22Rv1 (cell line): ENCODE measurements at regions not wholly inside any gene's neighbourhood (a gene's known extent, or its start where the extent isn't known, plus 50 kb on each side); places are given as distances from the start of the nearest gene placed in this dataset.

Experiments used
- ZFX ChIP-seq: fragments of 450-650 bp; IDR thresholded peaks from 2 replicates; pipeline ENCODE4 v1.6.1; 2017; ENCODE audit warnings: antibody characterized with exemption, borderline replicate concordance
- TF ChIP-seq, protein P1 (sequence below): fragments of 450-650 bp; IDR thresholded peaks from 2 replicates; pipeline ENCODE4 v1.5.1; 2017; ENCODE audit warnings: mild to moderate bottlenecking

DNA sequence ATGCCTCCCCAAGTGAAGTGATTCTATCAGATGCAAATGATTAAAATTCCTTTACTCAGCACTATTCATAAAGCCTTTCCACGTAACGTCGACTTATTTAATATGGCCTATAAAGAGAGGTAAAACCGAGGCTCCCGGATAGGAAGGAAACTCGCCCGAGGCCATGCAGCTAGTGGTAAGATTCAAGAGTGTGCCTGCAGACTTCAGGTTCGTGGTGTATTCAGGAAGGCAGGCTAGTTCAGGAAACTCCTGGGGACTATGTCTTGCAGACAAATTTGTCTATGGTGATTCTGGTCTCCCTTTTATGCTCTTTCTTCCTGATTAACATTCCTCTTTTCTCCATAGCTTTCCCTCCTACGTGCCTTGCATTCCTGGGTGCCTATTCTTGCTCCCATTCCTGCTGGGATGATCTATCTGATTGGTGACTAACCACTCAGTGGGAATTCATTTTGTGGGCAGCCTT is 150.7 kb downstream of the SST start:
- TF ChIP-seq, protein P1, sequence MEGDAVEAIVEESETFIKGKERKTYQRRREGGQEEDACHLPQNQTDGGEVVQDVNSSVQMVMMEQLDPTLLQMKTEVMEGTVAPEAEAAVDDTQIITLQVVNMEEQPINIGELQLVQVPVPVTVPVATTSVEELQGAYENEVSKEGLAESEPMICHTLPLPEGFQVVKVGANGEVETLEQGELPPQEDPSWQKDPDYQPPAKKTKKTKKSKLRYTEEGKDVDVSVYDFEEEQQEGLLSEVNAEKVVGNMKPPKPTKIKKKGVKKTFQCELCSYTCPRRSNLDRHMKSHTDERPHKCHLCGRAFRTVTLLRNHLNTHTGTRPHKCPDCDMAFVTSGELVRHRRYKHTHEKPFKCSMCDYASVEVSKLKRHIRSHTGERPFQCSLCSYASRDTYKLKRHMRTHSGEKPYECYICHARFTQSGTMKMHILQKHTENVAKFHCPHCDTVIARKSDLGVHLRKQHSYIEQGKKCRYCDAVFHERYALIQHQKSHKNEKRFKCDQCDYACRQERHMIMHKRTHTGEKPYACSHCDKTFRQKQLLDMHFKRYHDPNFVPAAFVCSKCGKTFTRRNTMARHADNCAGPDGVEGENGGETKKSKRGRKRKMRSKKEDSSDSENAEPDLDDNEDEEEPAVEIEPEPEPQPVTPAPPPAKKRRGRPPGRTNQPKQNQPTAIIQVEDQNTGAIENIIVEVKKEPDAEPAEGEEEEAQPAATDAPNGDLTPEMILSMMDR, result no peak
- no peak for TF ChIP-seq ZFX
